ENCODE measurements at regions not wholly inside any gene's neighbourhood (a gene's known extent, or its start where the extent isn't known, plus 50 kb on each side); places are given as distances from the start of the nearest gene placed in this dataset.

DNA sequence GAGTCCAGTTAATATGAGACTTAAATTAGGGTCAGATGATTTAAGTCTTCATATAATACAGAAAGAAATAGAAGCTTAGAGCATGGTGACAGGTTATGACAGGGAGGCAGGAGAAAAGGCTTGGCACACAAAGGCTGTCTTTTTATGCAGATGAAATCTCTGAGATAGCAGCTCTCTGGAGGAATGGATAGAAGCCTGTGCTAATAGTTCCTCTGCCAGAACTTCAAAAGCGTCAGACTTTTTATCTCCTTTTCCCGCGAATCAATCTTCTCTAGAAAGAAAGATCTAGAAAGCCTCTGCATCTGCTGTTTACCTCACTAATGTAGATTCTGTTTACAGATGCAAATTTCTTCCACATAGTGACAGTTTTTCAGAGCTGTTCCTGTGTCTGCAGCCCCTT is 1106.2 kb downstream of the XPNPEP1 start:
- Histone ChIP-seq H3K9me3 (ENCODE audit: control insufficient read depth, low read length) (peaks cover 7% of the 10 kb centered on the region), H3K27ac (ENCODE audit: low read depth, low read length, severe bottlenecking) (no peak overlapping the region), H3K36me3 (ENCODE audit: control insufficient read depth, insufficient read depth, low read length) (no peaks in the 10 kb centered on the region), H3K4me3 (ENCODE audit: extremely low read depth, insufficient read depth, low read length, poor library complexity, severe bottlenecking) (no peak overlapping the region), H3K4me1 (ENCODE audit: control insufficient read depth, insufficient read depth, low read length, poor library complexity, severe bottlenecking) (no peaks in the 10 kb centered on the region)
- WGBS, 2 experiments (ENCODE audit: insufficient coverage in 2 of 2), result 90% methylated on average over 2 of the region's 3 CpGs; no CpG with 5 or more reads in 1 of the 2 experiments

GRCh38 chr10:108812906-108813305 is 1110.4 kb downstream of the XPNPEP1 start:
- no peak overlapping the region for H3K4me3 ChIP-seq (ENCODE audit: extremely low read depth, insufficient read depth, low read length, poor library complexity, severe bottlenecking)
- H3K9me3 ChIP-seq (ENCODE audit: control insufficient read depth, low read length), result peaks cover 2% of the 10 kb centered on the region
- H3K36me3 ChIP-seq (ENCODE audit: control insufficient read depth, insufficient read depth, low read length), result no peaks in the 10 kb centered on the region
- no peaks in the 10 kb centered on the region for H3K4me1 ChIP-seq (ENCODE audit: control insufficient read depth, insufficient read depth, low read length, poor library complexity, severe bottlenecking)
- no peak overlapping the region for H3K27ac ChIP-seq (ENCODE audit: low read depth, low read length, severe bottlenecking)
- 72 to 82% methylated on average over 2 of the region's 2 CpGs for WGBS, 2 experiments (ENCODE audit: insufficient coverage in 2 of 2)

DNA sequence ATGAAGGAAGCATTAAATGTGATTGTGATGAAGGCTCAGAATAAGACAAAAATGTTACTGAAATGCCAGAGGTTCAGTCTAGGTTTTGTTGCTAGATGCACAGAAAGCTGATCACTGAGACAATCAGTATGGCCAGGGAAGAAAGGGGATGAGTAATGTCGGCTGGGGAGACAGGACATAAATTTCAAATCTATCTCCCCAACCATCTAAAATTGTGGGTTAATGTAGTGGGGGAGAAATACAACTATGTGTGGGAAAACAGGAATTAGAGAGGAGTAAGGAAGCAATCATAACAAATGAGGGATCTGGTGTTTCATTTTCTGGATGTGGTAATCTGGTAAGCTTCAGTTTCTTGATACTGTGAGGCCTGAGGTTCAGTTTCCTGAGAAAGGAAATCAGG is 1111.0 kb downstream of the XPNPEP1 start:
- H3K36me3 ChIP-seq (ENCODE audit: control insufficient read depth, insufficient read depth, low read length), result no peaks in the 10 kb centered on the region
- H3K9me3 ChIP-seq (ENCODE audit: control insufficient read depth, low read length), result peaks cover 2% of the 10 kb centered on the region
- H3K27ac ChIP-seq (ENCODE audit: low read depth, low read length, severe bottlenecking), result no peak overlapping the region
- H3K4me3 ChIP-seq (ENCODE audit: extremely low read depth, insufficient read depth, low read length, poor library complexity, severe bottlenecking), result no peak overlapping the region
- H3K4me1 ChIP-seq (ENCODE audit: control insufficient read depth, insufficient read depth, low read length, poor library complexity, severe bottlenecking), result no peaks in the 10 kb centered on the region
- WGBS, 2 experiments (ENCODE audit: insufficient coverage in 2 of 2), result no CpG with 5 or more reads among the region's 1 CpG

GRCh38 chr10:108808228-108808627 is 1115.1 kb downstream of the XPNPEP1 start:
- H3K4me3 ChIP-seq (ENCODE audit: extremely low read depth, insufficient read depth, low read length, poor library complexity, severe bottlenecking), result no peak overlapping the region
- no CpG with 5 or more reads among the region's 2 CpGs for WGBS, 2 experiments (ENCODE audit: insufficient coverage in 2 of 2)
- no peak overlapping the region for H3K27ac ChIP-seq (ENCODE audit: low read depth, low read length, severe bottlenecking)
- H3K9me3 ChIP-seq (ENCODE audit: control insufficient read depth, low read length), result peaks cover 2% of the 10 kb centered on the region
- no peaks in the 10 kb centered on the region for H3K36me3 ChIP-seq (ENCODE audit: control insufficient read depth, insufficient read depth, low read length)
- no peaks in the 10 kb centered on the region for H3K4me1 ChIP-seq (ENCODE audit: control insufficient read depth, insufficient read depth, low read length, poor library complexity, severe bottlenecking)

DNA sequence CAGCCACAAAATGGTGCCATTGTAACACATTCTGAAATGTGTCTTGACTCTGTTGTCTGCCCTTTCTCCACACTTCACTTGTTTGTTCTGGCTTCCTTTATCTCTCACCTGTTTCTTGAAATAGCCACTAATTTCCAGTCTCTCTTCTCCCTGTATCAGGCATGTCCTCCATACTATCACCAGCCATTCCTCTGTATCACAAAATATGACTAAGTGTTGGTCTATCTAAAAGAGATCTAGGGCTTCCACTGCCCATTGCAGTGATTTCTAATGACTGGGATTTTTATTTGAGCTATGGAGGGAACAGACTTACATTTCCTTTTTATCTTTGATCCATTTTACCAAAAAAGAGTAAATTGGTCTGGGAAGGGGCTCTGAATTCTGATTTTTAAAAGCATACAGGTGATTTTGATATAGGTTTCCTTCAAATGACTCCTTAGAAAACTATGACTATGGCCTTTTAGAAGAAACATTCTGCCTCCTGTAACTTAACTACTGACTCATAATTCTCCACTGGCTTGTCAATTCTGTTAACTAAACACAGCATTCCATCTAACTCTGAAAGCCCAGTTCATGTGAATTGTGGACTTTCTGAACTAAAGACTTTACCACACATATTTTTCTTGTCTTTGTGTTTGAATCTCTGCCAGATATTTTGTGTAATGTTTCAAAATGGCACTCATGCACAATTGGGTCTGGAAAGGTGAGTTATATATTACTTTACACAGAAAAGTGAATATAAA is 1121.4 kb downstream of the XPNPEP1 start:
- Histone ChIP-seq H3K27ac (ENCODE audit: low read depth, low read length, severe bottlenecking) (no peak overlapping the region), H3K4me1 (ENCODE audit: control insufficient read depth, insufficient read depth, low read length, poor library complexity, severe bottlenecking) (no peaks in the 10 kb centered on the region), H3K4me3 (ENCODE audit: extremely low read depth, insufficient read depth, low read length, poor library complexity, severe bottlenecking) (no peak overlapping the region), H3K9me3 (ENCODE audit: control insufficient read depth, low read length) (peaks cover 5% of the 10 kb centered on the region), H3K36me3 (ENCODE audit: control insufficient read depth, insufficient read depth, low read length) (no peaks in the 10 kb centered on the region)

GRCh38 chr10:108801220-108801619 is 1122.1 kb downstream of the XPNPEP1 start:
- peaks cover 5% of the 10 kb centered on the region for H3K9me3 ChIP-seq (ENCODE audit: control insufficient read depth, low read length)
- WGBS, 2 experiments (ENCODE audit: insufficient coverage in 2 of 2), result no CpG with 5 or more reads among the region's 2 CpGs
- no peaks in the 10 kb centered on the region for H3K4me1 ChIP-seq (ENCODE audit: control insufficient read depth, insufficient read depth, low read length, poor library complexity, severe bottlenecking)
- no peak overlapping the region for H3K27ac ChIP-seq (ENCODE audit: low read depth, low read length, severe bottlenecking)
- H3K36me3 ChIP-seq (ENCODE audit: control insufficient read depth, insufficient read depth, low read length), result no peaks in the 10 kb centered on the region
- no peak overlapping the region for H3K4me3 ChIP-seq (ENCODE audit: extremely low read depth, insufficient read depth, low read length, poor library complexity, severe bottlenecking)

GRCh38 chr10:108797573-108797972 is 1125.7 kb downstream of the XPNPEP1 start:
- Histone ChIP-seq H3K27ac (ENCODE audit: low read depth, low read length, severe bottlenecking) (no peak overlapping the region), H3K36me3 (ENCODE audit: control insufficient read depth, insufficient read depth, low read length) (no peaks in the 10 kb centered on the region), H3K4me1 (ENCODE audit: control insufficient read depth, insufficient read depth, low read length, poor library complexity, severe bottlenecking) (no peaks in the 10 kb centered on the region), H3K9me3 (ENCODE audit: control insufficient read depth, low read length) (peaks cover 5% of the 10 kb centered on the region), H3K4me3 (ENCODE audit: extremely low read depth, insufficient read depth, low read length, poor library complexity, severe bottlenecking) (no peak overlapping the region)
- 80% methylated on average over 1 of the region's 1 CpG; no CpG with 5 or more reads in 1 of the 2 experiments for WGBS, 2 experiments (ENCODE audit: insufficient coverage in 2 of 2)

GRCh38 chr10:108791794-108792474 is 1131.4 kb downstream of the XPNPEP1 start:
- WGBS, 2 experiments (ENCODE audit: insufficient coverage in 2 of 2), result no CpG with 5 or more reads among the region's 1 CpG
- Histone ChIP-seq H3K4me1 (ENCODE audit: control insufficient read depth, insufficient read depth, low read length, poor library complexity, severe bottlenecking) (no peaks in the 10 kb centered on the region), H3K27ac (ENCODE audit: low read depth, low read length, severe bottlenecking) (no peak overlapping the region), H3K9me3 (ENCODE audit: control insufficient read depth, low read length) (no peaks in the 10 kb centered on the region), H3K36me3 (ENCODE audit: control insufficient read depth, insufficient read depth, low read length) (no peaks in the 10 kb centered on the region), H3K4me3 (ENCODE audit: extremely low read depth, insufficient read depth, low read length, poor library complexity, severe bottlenecking) (no peak overlapping the region)

GRCh38 chr10:108791030-108791429 is 1132.3 kb downstream of the XPNPEP1 start:
- Histone ChIP-seq H3K27ac (ENCODE audit: low read depth, low read length, severe bottlenecking) (no peak overlapping the region), H3K4me1 (ENCODE audit: control insufficient read depth, insufficient read depth, low read length, poor library complexity, severe bottlenecking) (no peaks in the 10 kb centered on the region), H3K9me3 (ENCODE audit: control insufficient read depth, low read length) (peaks cover 8% of the 10 kb centered on the region), H3K4me3 (ENCODE audit: extremely low read depth, insufficient read depth, low read length, poor library complexity, severe bottlenecking) (no peak overlapping the region), H3K36me3 (ENCODE audit: control insufficient read depth, insufficient read depth, low read length) (no peaks in the 10 kb centered on the region)
- WGBS, 2 experiments (ENCODE audit: insufficient coverage in 2 of 2), result 86 to 100% methylated on average over 2 of the region's 4 CpGs

GRCh38 chr10:108789919-108790318 is 1133.4 kb downstream of the XPNPEP1 start:
- WGBS, 2 experiments (ENCODE audit: insufficient coverage in 2 of 2), result no CpG with 5 or more reads among the region's 1 CpG
- Histone ChIP-seq H3K36me3 (ENCODE audit: control insufficient read depth, insufficient read depth, low read length) (no peaks in the 10 kb centered on the region), H3K27ac (ENCODE audit: low read depth, low read length, severe bottlenecking) (no peak overlapping the region), H3K4me1 (ENCODE audit: control insufficient read depth, insufficient read depth, low read length, poor library complexity, severe bottlenecking) (no peaks in the 10 kb centered on the region), H3K4me3 (ENCODE audit: extremely low read depth, insufficient read depth, low read length, poor library complexity, severe bottlenecking) (no peak overlapping the region), H3K9me3 (ENCODE audit: control insufficient read depth, low read length) (peaks cover 18% of the 10 kb centered on the region)

DNA sequence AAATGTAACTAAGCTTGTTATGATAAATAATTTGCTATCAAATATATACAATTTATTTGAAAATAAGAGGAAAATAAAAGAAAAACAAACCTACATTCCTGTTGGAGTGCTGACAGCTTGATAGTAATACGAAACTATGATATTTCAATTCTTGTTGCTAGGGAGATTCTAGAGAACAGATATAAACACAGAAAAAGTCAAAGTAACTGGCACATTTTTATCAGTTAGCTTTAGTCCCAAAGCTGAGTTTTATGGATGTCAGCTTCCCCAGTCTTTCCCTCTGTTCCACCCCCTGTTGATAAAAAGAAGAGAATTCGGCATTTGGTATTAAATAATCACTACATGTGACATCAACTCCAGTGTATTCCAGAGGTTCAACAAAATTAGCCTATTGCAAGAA is 1134.0 kb downstream of the XPNPEP1 start:
- no peaks in the 10 kb centered on the region for H3K36me3 ChIP-seq (ENCODE audit: control insufficient read depth, insufficient read depth, low read length)
- no CpG with 5 or more reads among the region's 2 CpGs for WGBS, 2 experiments (ENCODE audit: insufficient coverage in 2 of 2)
- H3K4me1 ChIP-seq (ENCODE audit: control insufficient read depth, insufficient read depth, low read length, poor library complexity, severe bottlenecking), result no peaks in the 10 kb centered on the region
- no peak overlapping the region for H3K27ac ChIP-seq (ENCODE audit: low read depth, low read length, severe bottlenecking)
- peaks cover 24% of the 10 kb centered on the region for H3K9me3 ChIP-seq (ENCODE audit: control insufficient read depth, low read length)
- H3K4me3 ChIP-seq (ENCODE audit: extremely low read depth, insufficient read depth, low read length, poor library complexity, severe bottlenecking), result no peak overlapping the region

Data from mesodermal cell (in vitro differentiated cells).